ENCODE measurements at regions not wholly inside any gene's neighbourhood (a gene's known extent, or its start where the extent isn't known, plus 50 kb on each side); places are given as distances from the start of the nearest gene placed in this dataset.

GRCh38 chr3:99524559-99524958 lies 113.8 kb upstream of the COL8A1 start:
- no peak for TF ChIP-seq POLR2A (IDR thresholded peaks at IDR 0.05)
- no peak for TF ChIP-seq CTCF (IDR thresholded peaks at IDR 0.05)
